ENCODE measurements at regions not wholly inside any gene's neighbourhood (a gene's known extent, or its start where the extent isn't known, plus 50 kb on each side); places are given as distances from the start of the nearest gene placed in this dataset.

DNA sequence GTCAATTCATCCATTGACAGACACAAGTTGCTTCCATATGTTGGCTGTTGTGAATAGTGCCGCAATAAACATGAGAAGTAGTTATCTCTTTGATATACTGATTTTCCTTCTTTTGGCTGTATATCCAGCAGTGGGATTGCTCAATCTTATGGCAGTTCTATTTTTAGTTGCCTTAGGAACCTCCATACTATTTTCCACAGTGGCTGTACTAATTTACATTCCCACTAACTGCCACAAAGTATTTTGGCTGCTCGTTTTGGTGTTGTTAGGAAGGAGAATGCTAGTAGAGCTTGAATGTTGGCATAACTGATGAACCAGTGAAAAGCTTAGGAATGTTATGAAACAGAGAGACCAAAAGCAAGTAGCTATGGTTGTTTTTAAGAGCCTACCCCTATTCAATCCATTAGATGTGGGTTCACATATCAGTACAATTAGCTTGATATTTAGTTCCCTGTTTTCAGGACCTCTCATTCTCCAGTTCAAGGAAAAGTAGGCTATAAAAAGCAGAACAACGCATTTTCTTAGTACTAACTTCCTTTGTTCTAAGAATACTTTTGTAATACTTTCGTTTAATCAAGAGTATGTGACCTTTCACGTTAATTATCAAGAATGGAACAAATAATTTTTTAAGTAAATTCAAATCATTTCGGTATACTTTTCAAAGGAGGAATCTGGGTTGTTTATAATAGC is 100.3 kb downstream of the FAS start:
- H3K4me3 ChIP-seq (ENCODE audit: low read depth, low read length): no peak overlapping the region
- DNase-seq (ENCODE audit: low read depth): no peak
- TF ChIP-seq, protein P1, sequence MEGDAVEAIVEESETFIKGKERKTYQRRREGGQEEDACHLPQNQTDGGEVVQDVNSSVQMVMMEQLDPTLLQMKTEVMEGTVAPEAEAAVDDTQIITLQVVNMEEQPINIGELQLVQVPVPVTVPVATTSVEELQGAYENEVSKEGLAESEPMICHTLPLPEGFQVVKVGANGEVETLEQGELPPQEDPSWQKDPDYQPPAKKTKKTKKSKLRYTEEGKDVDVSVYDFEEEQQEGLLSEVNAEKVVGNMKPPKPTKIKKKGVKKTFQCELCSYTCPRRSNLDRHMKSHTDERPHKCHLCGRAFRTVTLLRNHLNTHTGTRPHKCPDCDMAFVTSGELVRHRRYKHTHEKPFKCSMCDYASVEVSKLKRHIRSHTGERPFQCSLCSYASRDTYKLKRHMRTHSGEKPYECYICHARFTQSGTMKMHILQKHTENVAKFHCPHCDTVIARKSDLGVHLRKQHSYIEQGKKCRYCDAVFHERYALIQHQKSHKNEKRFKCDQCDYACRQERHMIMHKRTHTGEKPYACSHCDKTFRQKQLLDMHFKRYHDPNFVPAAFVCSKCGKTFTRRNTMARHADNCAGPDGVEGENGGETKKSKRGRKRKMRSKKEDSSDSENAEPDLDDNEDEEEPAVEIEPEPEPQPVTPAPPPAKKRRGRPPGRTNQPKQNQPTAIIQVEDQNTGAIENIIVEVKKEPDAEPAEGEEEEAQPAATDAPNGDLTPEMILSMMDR (conservative IDR thresholded peaks at IDR 0.05; ENCODE audit: low read depth, low read length): no peak

- TF ChIP-seq, protein P1 (conservative IDR thresholded peaks at IDR 0.05; ENCODE audit: low read depth, low read length): no peak
- H3K4me3 ChIP-seq (ENCODE audit: low read depth, low read length): no peak overlapping the region
- no peak for DNase-seq (ENCODE audit: low read depth)
These were observed 96.4 kb downstream of the FAS start for GRCh38 chr10:89086801-89087521.

- no peak overlapping the region for H3K4me3 ChIP-seq (ENCODE audit: low read depth, low read length)
- no peak for DNase-seq (ENCODE audit: low read depth)
- TF ChIP-seq, protein P1 (conservative IDR thresholded peaks at IDR 0.05; ENCODE audit: low read depth, low read length): no peak
These were observed 94.6 kb downstream of the FAS start for GRCh38 chr10:89085153-89085552.

GRCh38 chr10:89082086-89082485 is 91.5 kb downstream of the FAS start:
- no peak overlapping the region for H3K4me3 ChIP-seq (ENCODE audit: low read depth, low read length)
- DNase-seq (ENCODE audit: low read depth): no peak
- TF ChIP-seq, protein P1 (conservative IDR thresholded peaks at IDR 0.05; ENCODE audit: low read depth, low read length): no peak

DNA sequence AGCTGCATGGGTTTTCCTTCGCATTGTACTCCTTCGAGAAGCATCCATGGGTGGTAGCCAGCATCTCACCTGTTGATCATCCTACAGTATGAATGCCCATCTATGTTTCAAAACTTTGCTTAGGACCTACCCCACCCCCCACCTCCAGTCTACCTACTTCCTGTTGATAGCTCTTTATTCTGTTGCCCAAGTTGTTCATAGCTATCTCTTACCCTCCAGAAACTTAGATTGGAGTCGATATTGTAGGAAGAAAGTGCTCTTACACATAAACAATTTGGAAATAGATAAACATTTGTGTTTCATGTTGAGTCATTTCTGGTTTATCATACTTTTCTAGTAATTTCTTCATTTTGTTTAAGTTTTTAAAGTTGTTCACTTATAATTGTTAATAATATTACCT is 90.1 kb downstream of the FAS start:
- no peak for DNase-seq (ENCODE audit: low read depth)
- H3K4me3 ChIP-seq (ENCODE audit: low read depth, low read length): no peak overlapping the region
- TF ChIP-seq, protein P1 (conservative IDR thresholded peaks at IDR 0.05; ENCODE audit: low read depth, low read length): no peak

DNA sequence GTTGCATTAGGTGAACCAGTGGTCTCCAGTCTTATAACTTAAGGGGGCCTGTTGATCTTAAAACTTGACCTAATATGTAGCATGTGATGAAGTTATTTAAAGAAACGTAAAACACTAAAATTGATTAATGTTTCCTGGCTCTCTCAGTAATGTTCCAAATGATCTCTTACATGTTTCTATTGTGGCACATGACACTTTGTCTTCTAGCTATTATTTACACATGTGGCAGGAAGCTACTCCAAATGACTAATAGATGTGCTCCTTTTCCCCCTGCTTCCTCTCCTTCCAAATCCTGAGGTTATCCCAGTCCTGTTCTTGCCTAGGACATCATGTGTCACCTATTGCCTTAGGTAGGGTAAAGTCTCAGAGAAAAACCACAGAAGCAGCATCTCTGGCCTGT is 89.4 kb downstream of the FAS start:
- no peak overlapping the region for H3K4me3 ChIP-seq (ENCODE audit: low read depth, low read length)
- TF ChIP-seq, protein P1 (conservative IDR thresholded peaks at IDR 0.05; ENCODE audit: low read depth, low read length): no peak
- no peak for DNase-seq (ENCODE audit: low read depth)
